Endodermal cell (in vitro differentiated cells): ENCODE measurements at regions not wholly inside any gene's neighbourhood (a gene's known extent, or its start where the extent isn't known, plus 50 kb on each side); places are given as distances from the start of the nearest gene placed in this dataset.

ENCODE experiments used
- DNase-seq: peaks from one replicate; pipeline ENCODE4 v3.0.0-alpha.2; 2017
- H3K27ac ChIP-seq: 2 replicates; pipeline ENCODE4 v1.5.1; 2013; ENCODE audit warnings: mild to moderate bottlenecking, low read depth, low read length, moderate library complexity
- H3K27me3 ChIP-seq: 2 replicates; pipeline ENCODE4 v1.6.1; 2013; ENCODE audit warnings: mild to moderate bottlenecking, low read length, moderate library complexity; ENCODE audit not compliant: insufficient read depth, control insufficient read depth, poor library complexity, severe bottlenecking
- H3K36me3 ChIP-seq: 2 replicates; pipeline ENCODE4 v1.7.0; 2013; ENCODE audit warnings: mild to moderate bottlenecking, low read length, moderate library complexity; ENCODE audit not compliant: control insufficient read depth, insufficient read depth
- H3K4me1 ChIP-seq: one replicate; pipeline ENCODE4 v1.7.0; 2013; ENCODE audit warnings: low read length; ENCODE audit not compliant: control insufficient read depth, insufficient read depth
- H3K4me3 ChIP-seq: 2 replicates; pipeline ENCODE4 v1.5.1; 2013; ENCODE audit warnings: mild to moderate bottlenecking, low read length, moderate library complexity
- H3K9ac ChIP-seq: 2 replicates; pipeline ENCODE4 v1.6.1; 2013; ENCODE audit warnings: mild to moderate bottlenecking, low read length, moderate library complexity; ENCODE audit not compliant: poor library complexity, severe bottlenecking; ENCODE audit errors: extremely low read depth
- H3K9me3 ChIP-seq: 2 replicates; pipeline ENCODE4 v1.6.1; 2013; ENCODE audit warnings: mild to moderate bottlenecking, low read length, moderate library complexity; ENCODE audit not compliant: control insufficient read depth
- H3K27ac Mint-ChIP-seq: 2 replicates; pipeline ENCODE4 v1.8.0; 2020; ENCODE audit warnings: mixed read lengths
- H3K27me3 Mint-ChIP-seq: 2 replicates; pipeline ENCODE4 v1.8.0; 2021; ENCODE audit warnings: mild to moderate bottlenecking, mixed read lengths; ENCODE audit not compliant: insufficient read depth
- H3K36me3 Mint-ChIP-seq: 2 replicates; pipeline ENCODE4 v1.8.0; 2020; ENCODE audit warnings: low read depth, mixed read lengths
- H3K4me1 Mint-ChIP-seq: 2 replicates; pipeline ENCODE4 v1.8.0; 2020; ENCODE audit warnings: mixed read lengths
- H3K4me3 Mint-ChIP-seq: 2 replicates; pipeline ENCODE4 v1.8.0; 2020; ENCODE audit warnings: mild to moderate bottlenecking, moderate library complexity, mixed read lengths
- H3K9me3 Mint-ChIP-seq: 2 replicates; pipeline ENCODE4 v1.8.0; 2020; ENCODE audit warnings: mild to moderate bottlenecking, mixed read lengths
- WGBS, 2 experiments: methylation state at CpG; one replicate each; pipeline versions ENCODE4 v1.1.5 to v1.1.7; 2013; ENCODE audit warnings: missing lambda C conversion rate in 2 of 2, mixed read lengths in 1 of 2; ENCODE audit not compliant: insufficient coverage in 1 of 2, insufficient read length in 1 of 2; 5-methylcytosine and 5-hydroxymethylcytosine counted together
- TF ChIP-seq, protein P1 (sequence below): fragments of 200-600 bp; sonication (generic); conservative IDR thresholded peaks from 2 replicates; pipeline ENCODE4 v1.5.0; 2021; ENCODE audit warnings: antibody characterized with exemption, mild to moderate bottlenecking

GRCh38 chrY:19622392-19622791 is 122.1 kb downstream of the KDM5D start:
- TF ChIP-seq, protein P1, sequence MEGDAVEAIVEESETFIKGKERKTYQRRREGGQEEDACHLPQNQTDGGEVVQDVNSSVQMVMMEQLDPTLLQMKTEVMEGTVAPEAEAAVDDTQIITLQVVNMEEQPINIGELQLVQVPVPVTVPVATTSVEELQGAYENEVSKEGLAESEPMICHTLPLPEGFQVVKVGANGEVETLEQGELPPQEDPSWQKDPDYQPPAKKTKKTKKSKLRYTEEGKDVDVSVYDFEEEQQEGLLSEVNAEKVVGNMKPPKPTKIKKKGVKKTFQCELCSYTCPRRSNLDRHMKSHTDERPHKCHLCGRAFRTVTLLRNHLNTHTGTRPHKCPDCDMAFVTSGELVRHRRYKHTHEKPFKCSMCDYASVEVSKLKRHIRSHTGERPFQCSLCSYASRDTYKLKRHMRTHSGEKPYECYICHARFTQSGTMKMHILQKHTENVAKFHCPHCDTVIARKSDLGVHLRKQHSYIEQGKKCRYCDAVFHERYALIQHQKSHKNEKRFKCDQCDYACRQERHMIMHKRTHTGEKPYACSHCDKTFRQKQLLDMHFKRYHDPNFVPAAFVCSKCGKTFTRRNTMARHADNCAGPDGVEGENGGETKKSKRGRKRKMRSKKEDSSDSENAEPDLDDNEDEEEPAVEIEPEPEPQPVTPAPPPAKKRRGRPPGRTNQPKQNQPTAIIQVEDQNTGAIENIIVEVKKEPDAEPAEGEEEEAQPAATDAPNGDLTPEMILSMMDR, result no peak
- no peaks in the 10 kb centered on the region for H3K9me3 ChIP-seq
- no peaks in the 10 kb centered on the region for H3K27me3 ChIP-seq
- no peak for DNase-seq
- no peaks in the 10 kb centered on the region for H3K4me1 ChIP-seq
- no peaks in the 10 kb centered on the region for H3K36me3 ChIP-seq
- H3K27ac ChIP-seq, result no peak overlapping the region
- Mint-ChIP-seq H3K27me3 (no peaks in the 10 kb centered on the region), H3K9me3 (no peaks in the 10 kb centered on the region), H3K36me3 (no peaks in the 10 kb centered on the region), H3K27ac (no peak overlapping the region), H3K4me1 (no peaks in the 10 kb centered on the region), H3K4me3 (no peak overlapping the region)
- no peak overlapping the region for H3K4me3 ChIP-seq
- no peak overlapping the region for H3K9ac ChIP-seq
- 92% methylated on average over 3 of the region's 3 CpGs; no CpG with 5 or more reads in 1 of the 2 experiments for WGBS, 2 experiments

GRCh38 chrY:19621756-19622155 is 122.8 kb downstream of the KDM5D start:
- H3K9me3 Mint-ChIP-seq, result no peaks in the 10 kb centered on the region
- H3K4me3 Mint-ChIP-seq, result no peak overlapping the region
- TF ChIP-seq, protein P1, result no peak

DNA sequence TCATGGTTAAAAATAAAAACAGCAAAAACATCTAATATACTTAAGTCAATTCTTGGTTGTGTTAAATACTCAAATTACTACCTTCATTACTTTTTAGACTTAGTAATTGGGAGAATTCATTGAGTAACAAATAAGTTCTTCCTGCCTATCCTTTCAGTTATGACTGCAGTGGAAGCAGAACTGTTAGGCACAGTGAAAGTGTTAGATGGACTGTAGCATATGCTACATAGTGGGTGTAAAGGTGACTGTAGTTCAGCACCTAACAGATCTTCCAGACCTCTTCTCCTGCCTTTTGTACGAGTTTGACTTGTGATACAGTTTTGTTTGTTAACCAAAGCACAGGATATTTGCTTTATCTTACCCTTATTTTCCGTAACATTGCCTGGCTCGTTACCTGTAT is 143.4 kb downstream of the KDM5D start:
- no peak for DNase-seq
- H3K27me3 Mint-ChIP-seq, result no peaks in the 10 kb centered on the region
- H3K27ac Mint-ChIP-seq, result no peak overlapping the region
- H3K9me3 Mint-ChIP-seq, result no peaks in the 10 kb centered on the region
- TF ChIP-seq, protein P1, result no peak
- no peak overlapping the region for H3K4me3 ChIP-seq
- no peaks in the 10 kb centered on the region for H3K4me1 Mint-ChIP-seq
- H3K27ac ChIP-seq, result no peak overlapping the region
- H3K36me3 ChIP-seq, result peaks cover 42% of the 10 kb centered on the region
- no peaks in the 10 kb centered on the region for H3K27me3 ChIP-seq
- no peak overlapping the region for H3K9ac ChIP-seq
- WGBS, 2 experiments, result 93% methylated on average over 3 of the region's 3 CpGs; no CpG with 5 or more reads in 1 of the 2 experiments
- H3K4me1 ChIP-seq, result no peaks in the 10 kb centered on the region
- H3K36me3 Mint-ChIP-seq, result no peaks in the 10 kb centered on the region
- no peak overlapping the region for H3K4me3 Mint-ChIP-seq
- no peaks in the 10 kb centered on the region for H3K9me3 ChIP-seq

More at GRCh38 chrY:19621756-19622155, 122.8 kb downstream of the KDM5D start:
- H3K36me3 ChIP-seq, result no peaks in the 10 kb centered on the region
- Mint-ChIP-seq H3K36me3 (no peaks in the 10 kb centered on the region), H3K27ac (no peak overlapping the region), H3K27me3 (no peaks in the 10 kb centered on the region), H3K4me1 (no peaks in the 10 kb centered on the region)
- H3K9ac ChIP-seq, result no peak overlapping the region
- no peak overlapping the region for H3K27ac ChIP-seq
- no peak for DNase-seq
- H3K4me1 ChIP-seq, result no peaks in the 10 kb centered on the region
- no peaks in the 10 kb centered on the region for H3K9me3 ChIP-seq
- H3K27me3 ChIP-seq, result no peaks in the 10 kb centered on the region
- no peak overlapping the region for H3K4me3 ChIP-seq
